ENCODE measurements at regions not wholly inside any gene's neighbourhood (a gene's known extent, or its start where the extent isn't known, plus 50 kb on each side); places are given as distances from the start of the nearest gene placed in this dataset.

DNA sequence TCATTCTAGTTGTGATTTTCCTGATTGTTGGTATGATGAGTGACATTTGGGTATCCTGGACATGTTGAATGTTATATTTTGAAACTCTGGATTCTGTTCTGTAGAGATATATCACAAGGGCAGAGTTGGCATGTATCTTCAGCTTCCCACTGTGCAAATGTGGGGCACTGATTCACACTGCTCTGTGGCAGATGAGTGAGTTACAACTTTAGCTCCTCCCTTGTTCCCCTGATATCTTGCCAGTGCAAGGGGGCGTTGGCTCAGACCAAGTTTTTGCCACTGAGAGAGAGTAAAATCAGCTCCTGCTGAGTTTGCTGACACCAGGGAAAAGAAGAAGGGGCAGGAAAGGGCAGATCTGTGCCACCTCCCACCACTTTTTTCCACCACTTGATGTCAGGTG is 199.6 kb upstream of the MMADHC start:
- no peaks in the 10 kb centered on the region for H3K9me3 ChIP-seq (ENCODE audit: insufficient read depth, low read length)
- H3K27me3 ChIP-seq (ENCODE audit: low read depth, low read length), result no peaks in the 10 kb centered on the region
- H3K27ac ChIP-seq (ENCODE audit: low read length), result no peak overlapping the region
- H3K9ac ChIP-seq (ENCODE audit: low read length), result no peak overlapping the region
- H3K36me3 ChIP-seq (replicated peaks; ENCODE audit: low read depth, low read length), result no peaks in the 10 kb centered on the region
- H4K20me1 ChIP-seq (ENCODE audit: insufficient read depth, low read length), result no peaks in the 10 kb centered on the region
- H3K4me3 ChIP-seq (ENCODE audit: low read length), result no peak overlapping the region
- H3K4me2 ChIP-seq (ENCODE audit: low read length), result no peak overlapping the region
- no peak for TF ChIP-seq EZH2phosphoT487 (IDR thresholded peaks at IDR 0.05; ENCODE audit: low read depth)
- TF ChIP-seq, protein P1, sequence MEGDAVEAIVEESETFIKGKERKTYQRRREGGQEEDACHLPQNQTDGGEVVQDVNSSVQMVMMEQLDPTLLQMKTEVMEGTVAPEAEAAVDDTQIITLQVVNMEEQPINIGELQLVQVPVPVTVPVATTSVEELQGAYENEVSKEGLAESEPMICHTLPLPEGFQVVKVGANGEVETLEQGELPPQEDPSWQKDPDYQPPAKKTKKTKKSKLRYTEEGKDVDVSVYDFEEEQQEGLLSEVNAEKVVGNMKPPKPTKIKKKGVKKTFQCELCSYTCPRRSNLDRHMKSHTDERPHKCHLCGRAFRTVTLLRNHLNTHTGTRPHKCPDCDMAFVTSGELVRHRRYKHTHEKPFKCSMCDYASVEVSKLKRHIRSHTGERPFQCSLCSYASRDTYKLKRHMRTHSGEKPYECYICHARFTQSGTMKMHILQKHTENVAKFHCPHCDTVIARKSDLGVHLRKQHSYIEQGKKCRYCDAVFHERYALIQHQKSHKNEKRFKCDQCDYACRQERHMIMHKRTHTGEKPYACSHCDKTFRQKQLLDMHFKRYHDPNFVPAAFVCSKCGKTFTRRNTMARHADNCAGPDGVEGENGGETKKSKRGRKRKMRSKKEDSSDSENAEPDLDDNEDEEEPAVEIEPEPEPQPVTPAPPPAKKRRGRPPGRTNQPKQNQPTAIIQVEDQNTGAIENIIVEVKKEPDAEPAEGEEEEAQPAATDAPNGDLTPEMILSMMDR (IDR thresholded peaks at IDR 0.05; ENCODE audit: low read depth, low read length), result no peak
- H3K4me1 ChIP-seq (ENCODE audit: low read length), result no peaks in the 10 kb centered on the region
- no peak overlapping the region for H2AFZ ChIP-seq (ENCODE audit: low read depth, low read length)
- H3K79me2 ChIP-seq (ENCODE audit: low read length), result no peaks in the 10 kb centered on the region

DNA sequence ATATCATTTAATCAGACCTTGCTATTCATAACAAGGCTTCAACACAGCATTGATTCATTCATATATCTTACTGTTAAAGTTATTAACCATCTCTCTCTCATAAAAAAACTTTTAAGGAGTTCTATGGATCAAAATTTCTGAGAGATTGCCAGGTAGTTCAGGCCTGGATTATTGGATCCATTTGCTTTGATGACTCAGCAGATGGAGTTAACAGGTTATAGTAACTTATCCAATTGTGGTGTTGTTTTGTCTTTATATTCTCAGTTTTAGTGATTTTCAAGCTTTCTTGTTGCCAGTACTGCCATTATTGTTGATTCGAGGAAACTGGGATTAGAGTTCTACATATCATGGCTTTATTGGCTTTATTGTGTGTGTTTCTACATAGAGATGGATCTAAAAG is 195.7 kb upstream of the MMADHC start:
- Histone ChIP-seq H3K9me3 (ENCODE audit: insufficient read depth, low read length) (no peaks in the 10 kb centered on the region), H2AFZ (ENCODE audit: low read depth, low read length) (no peak overlapping the region), H3K27ac (ENCODE audit: low read length) (no peak overlapping the region), H3K27me3 (ENCODE audit: low read depth, low read length) (no peaks in the 10 kb centered on the region), H3K4me1 (ENCODE audit: low read length) (no peaks in the 10 kb centered on the region), H3K4me3 (ENCODE audit: low read length) (no peak overlapping the region), H3K4me2 (ENCODE audit: low read length) (no peak overlapping the region), H3K9ac (ENCODE audit: low read length) (no peak overlapping the region), H4K20me1 (ENCODE audit: insufficient read depth, low read length) (no peaks in the 10 kb centered on the region), H3K36me3 (replicated peaks; ENCODE audit: low read depth, low read length) (no peaks in the 10 kb centered on the region), H3K79me2 (ENCODE audit: low read length) (no peaks in the 10 kb centered on the region)
- TF ChIP-seq, protein P1 (IDR thresholded peaks at IDR 0.05; ENCODE audit: low read depth, low read length), result no peak
- no peak for TF ChIP-seq EZH2phosphoT487 (IDR thresholded peaks at IDR 0.05; ENCODE audit: low read depth)

DNA sequence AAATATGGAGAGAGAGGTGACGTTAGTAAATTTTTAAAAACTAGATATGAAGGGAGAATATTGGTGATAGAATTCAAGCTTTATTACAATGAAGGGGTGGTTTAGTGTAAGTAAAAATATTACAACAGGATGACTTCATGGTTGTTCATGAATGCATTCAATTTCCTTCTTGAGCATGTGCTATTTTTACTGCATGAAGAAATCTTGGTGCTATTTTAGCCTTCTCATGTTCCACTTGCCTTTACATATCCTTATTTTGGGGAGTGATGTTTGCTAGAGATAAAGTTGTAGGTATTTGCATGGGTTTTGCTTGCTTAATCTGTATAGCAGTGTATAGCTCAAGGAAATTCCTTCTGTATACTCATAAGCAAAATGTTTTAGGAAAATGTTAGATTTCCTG is 195.0 kb upstream of the MMADHC start:
- no peaks in the 10 kb centered on the region for H3K9me3 ChIP-seq (ENCODE audit: insufficient read depth, low read length)
- no peak for TF ChIP-seq EZH2phosphoT487 (IDR thresholded peaks at IDR 0.05; ENCODE audit: low read depth)
- TF ChIP-seq, protein P1 (IDR thresholded peaks at IDR 0.05; ENCODE audit: low read depth, low read length), result no peak
- no peaks in the 10 kb centered on the region for H4K20me1 ChIP-seq (ENCODE audit: insufficient read depth, low read length)
- no peak overlapping the region for H3K9ac ChIP-seq (ENCODE audit: low read length)
- no peak overlapping the region for H3K4me2 ChIP-seq (ENCODE audit: low read length)
- H3K4me1 ChIP-seq (ENCODE audit: low read length), result no peaks in the 10 kb centered on the region
- H3K27ac ChIP-seq (ENCODE audit: low read length), result no peak overlapping the region
- no peak overlapping the region for H2AFZ ChIP-seq (ENCODE audit: low read depth, low read length)
- no peak overlapping the region for H3K4me3 ChIP-seq (ENCODE audit: low read length)
- no peaks in the 10 kb centered on the region for H3K79me2 ChIP-seq (ENCODE audit: low read length)
- H3K27me3 ChIP-seq (ENCODE audit: low read depth, low read length), result no peaks in the 10 kb centered on the region
- no peaks in the 10 kb centered on the region for H3K36me3 ChIP-seq (replicated peaks; ENCODE audit: low read depth, low read length)

DNA sequence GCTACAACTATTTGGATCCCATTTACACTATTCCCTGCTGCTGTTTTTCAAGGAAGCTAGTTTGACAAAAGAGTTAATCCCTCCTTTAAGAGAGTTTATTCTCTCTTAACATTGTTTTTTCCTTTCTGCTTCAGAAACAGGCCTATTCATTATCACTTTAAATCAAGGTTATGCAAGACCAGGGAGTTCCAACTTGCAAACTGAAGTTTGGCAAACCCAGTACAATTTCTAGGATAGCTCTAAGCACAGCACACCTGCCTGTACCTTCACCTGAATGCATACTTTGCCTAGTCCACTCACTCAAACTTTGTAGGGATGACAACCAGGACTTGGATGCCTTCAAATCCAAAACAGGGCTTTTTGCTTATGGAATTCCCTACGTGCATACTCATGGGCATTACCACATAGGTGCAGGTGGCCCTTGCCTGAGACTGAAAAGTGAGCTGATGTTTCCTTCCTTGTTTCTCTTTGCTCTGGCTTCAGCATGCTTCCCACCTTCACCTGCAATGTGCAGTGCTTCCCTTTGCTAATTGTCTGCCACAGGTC is 193.8 kb upstream of the MMADHC start:
- no peak for TF ChIP-seq EZH2phosphoT487 (IDR thresholded peaks at IDR 0.05; ENCODE audit: low read depth)
- TF ChIP-seq, protein P1 (IDR thresholded peaks at IDR 0.05; ENCODE audit: low read depth, low read length), result no peak
- Histone ChIP-seq H3K9ac (ENCODE audit: low read length) (no peak overlapping the region), H3K9me3 (ENCODE audit: insufficient read depth, low read length) (no peaks in the 10 kb centered on the region), H3K79me2 (ENCODE audit: low read length) (no peaks in the 10 kb centered on the region), H4K20me1 (ENCODE audit: insufficient read depth, low read length) (no peaks in the 10 kb centered on the region), H3K4me1 (ENCODE audit: low read length) (no peaks in the 10 kb centered on the region), H3K27me3 (ENCODE audit: low read depth, low read length) (no peaks in the 10 kb centered on the region), H3K4me3 (ENCODE audit: low read length) (no peak overlapping the region), H3K27ac (ENCODE audit: low read length) (no peak overlapping the region), H3K36me3 (replicated peaks; ENCODE audit: low read depth, low read length) (no peaks in the 10 kb centered on the region), H3K4me2 (ENCODE audit: low read length) (no peak overlapping the region), H2AFZ (ENCODE audit: low read depth, low read length) (no peak overlapping the region)
